OCI-LY1 (cell line): ENCODE measurements at regions not wholly inside any gene's neighbourhood (a gene's known extent, or its start where the extent isn't known, plus 50 kb on each side); places are given as distances from the start of the nearest gene placed in this dataset.

Experiments
- H2AFZ ChIP-seq: fragments of 200-600 bp; sonication (generic), shearing (Covaris generic); 2 replicates; pipeline ENCODE4 v1.6.0; 2014; ENCODE audit warnings: antibody characterized with exemption, mild to moderate bottlenecking, low read length
- H3F3A ChIP-seq: fragments of 200-600 bp; sonication (generic), shearing (Covaris generic); 2 replicates; pipeline ENCODE4 v1.6.0; 2014; ENCODE audit warnings: mild to moderate bottlenecking, antibody characterized with exemption, low read length, moderate library complexity; ENCODE audit not compliant: insufficient read depth
- H3K27ac ChIP-seq: fragments of 200-600 bp; sonication (generic); 2 replicates; pipeline ENCODE4 v1.5.1; 2014; ENCODE audit warnings: low read length, mixed run types, mild to moderate bottlenecking, low read depth; ENCODE audit not compliant: poor library complexity, severe bottlenecking
- H3K27me3 ChIP-seq: fragments of 200-600 bp; sonication (generic); 2 replicates; pipeline ENCODE4 v1.6.0; 2014; ENCODE audit warnings: antibody characterized with exemption, mild to moderate bottlenecking, low read length, moderate library complexity; ENCODE audit not compliant: insufficient read depth
- H3K36me3 ChIP-seq: fragments of 200-600 bp; sonication (generic); 2 replicates; pipeline ENCODE4 v1.6.1; 2014; ENCODE audit warnings: mild to moderate bottlenecking, antibody characterized with exemption, low read length, moderate library complexity, mixed read lengths; ENCODE audit not compliant: insufficient read depth
- H3K4me1 ChIP-seq: fragments of 200-600 bp; sonication (generic); 2 replicates; pipeline ENCODE4 v1.5.1; 2014; ENCODE audit warnings: mild to moderate bottlenecking, low read length, moderate library complexity; ENCODE audit not compliant: insufficient read depth, severe bottlenecking
- H3K4me2 ChIP-seq: fragments of 200-600 bp; sonication (generic), shearing (Covaris generic); 2 replicates; pipeline ENCODE4 v1.6.1; 2014; ENCODE audit warnings: low read length
- H3K4me3 ChIP-seq: fragments of 200-600 bp; sonication (generic); 2 replicates; pipeline ENCODE4 v1.5.1; 2014; ENCODE audit warnings: low read length, low read depth, mild to moderate bottlenecking, mixed read lengths; ENCODE audit not compliant: poor library complexity, severe bottlenecking
- H3K79me2 ChIP-seq: fragments of 200-600 bp; shearing (Covaris generic); 2 replicates; pipeline ENCODE4 v1.6.1; 2016; ENCODE audit warnings: mixed run types, low read length, mixed read lengths; ENCODE audit not compliant: insufficient read depth
- H3K9ac ChIP-seq: fragments of 200-600 bp; sonication (generic), shearing (Covaris generic); 2 replicates; pipeline ENCODE4 v1.6.1; 2014; ENCODE audit warnings: mild to moderate bottlenecking, low read length, mixed read lengths
- H3K9me2 ChIP-seq: fragments of 200-600 bp; sonication (generic), shearing (Covaris generic); 2 replicates; pipeline ENCODE4 v1.6.1; 2014; ENCODE audit warnings: low read depth, mild to moderate bottlenecking, low read length, mixed read lengths
- H3K9me3 ChIP-seq: fragments of 200-600 bp; shearing (Covaris generic); 2 replicates; pipeline ENCODE4 v1.6.1; 2014; ENCODE audit warnings: low read length, mixed read lengths
- H4K20me1 ChIP-seq: fragments of 200-600 bp; sonication (generic), shearing (Covaris generic); 2 replicates; pipeline ENCODE4 v1.6.0; 2016; ENCODE audit warnings: mild to moderate bottlenecking, low read length; ENCODE audit not compliant: insufficient read depth
- CTCF ChIP-seq: fragments of 200-600 bp; sonication (generic), shearing (Covaris generic); IDR thresholded peaks from 2 replicates; pipeline ENCODE4 v1.5.1; 2017; ENCODE audit warnings: mild to moderate bottlenecking, antibody characterized with exemption, low read length, moderate library complexity, mixed read lengths
- EZH2 ChIP-seq: fragments of 200-600 bp; sonication (generic), shearing (Covaris generic); IDR thresholded peaks from 2 replicates; pipeline ENCODE4 v1.8.0; 2017; ENCODE audit warnings: borderline replicate concordance, mixed run types, mild to moderate bottlenecking, antibody characterized with exemption, low read length, moderate library complexity, mixed read lengths

- no peak overlapping the region for H3K4me3 ChIP-seq
These were observed 301.7 kb downstream of the GALC start for GRCh38 chr14:87691042-87691881.

GRCh38 chr14:87690076-87690613 is 302.8 kb downstream of the GALC start:
- TF ChIP-seq EZH2 (no peak), CTCF (no peak)
- no peaks in the 10 kb centered on the region for H3K79me2 ChIP-seq
- no peak overlapping the region for H3K27ac ChIP-seq
- no peaks in the 10 kb centered on the region for H3K27me3 ChIP-seq
- H3K9me2 ChIP-seq = no peaks in the 10 kb centered on the region
- H4K20me1 ChIP-seq = no peaks in the 10 kb centered on the region
- no peaks in the 10 kb centered on the region for H3K9me3 ChIP-seq
- H3F3A ChIP-seq = no peaks in the 10 kb centered on the region
- H3K4me1 ChIP-seq = no peaks in the 10 kb centered on the region
- H3K9ac ChIP-seq = no peak overlapping the region
- H3K4me3 ChIP-seq = no peak overlapping the region
- H2AFZ ChIP-seq = no peak overlapping the region
- no peak overlapping the region for H3K4me2 ChIP-seq
- H3K36me3 ChIP-seq = no peaks in the 10 kb centered on the region

More at GRCh38 chr14:87691042-87691881, 301.7 kb downstream of the GALC start:
- Histone ChIP-seq H3K9ac (no peak overlapping the region), H4K20me1 (no peaks in the 10 kb centered on the region), H3K27me3 (no peaks in the 10 kb centered on the region), H3K27ac (no peak overlapping the region), H3K9me3 (no peaks in the 10 kb centered on the region), H3K4me2 (no peak overlapping the region), H2AFZ (no peak overlapping the region), H3K9me2 (no peaks in the 10 kb centered on the region), H3K79me2 (no peaks in the 10 kb centered on the region), H3K4me1 (no peaks in the 10 kb centered on the region), H3K36me3 (no peaks in the 10 kb centered on the region), H3F3A (no peaks in the 10 kb centered on the region)
- no peak for TF ChIP-seq CTCF
- no peak for TF ChIP-seq EZH2

- Histone ChIP-seq H3K9me2 (no peaks in the 10 kb centered on the region), H4K20me1 (no peaks in the 10 kb centered on the region), H3K4me2 (no peak overlapping the region), H3K79me2 (no peaks in the 10 kb centered on the region), H3K4me3 (no peak overlapping the region), H3K9ac (no peak overlapping the region), H3K36me3 (no peaks in the 10 kb centered on the region), H2AFZ (no peak overlapping the region), H3K27ac (no peak overlapping the region), H3F3A (no peaks in the 10 kb centered on the region), H3K27me3 (no peaks in the 10 kb centered on the region), H3K9me3 (no peaks in the 10 kb centered on the region), H3K4me1 (no peaks in the 10 kb centered on the region)
- TF ChIP-seq CTCF (no peak), EZH2 (no peak)
These were observed 304.5 kb downstream of the GALC start for GRCh38 chr14:87688524-87688923.
